ENCODE measurements at regions not wholly inside any gene's neighbourhood (a gene's known extent, or its start where the extent isn't known, plus 50 kb on each side); places are given as distances from the start of the nearest gene placed in this dataset.
"Not testable (repeated sequence)": the region's sequence is repeated elsewhere in the genome, so short reads cannot be mapped to it uniquely, and the experiment has no call there.

GRCh38 chr22:22058633-22059290 lies 76.2 kb upstream of the TOP3B start:
- peak; percentile 38 for DNase-seq (ENCODE audit: low read depth)
- no peak for TF ChIP-seq MYC (IDR thresholded peaks at IDR 0.05; ENCODE audit: low read depth, low read length)
- TF ChIP-seq CTCF (IDR thresholded peaks at IDR 0.05; ENCODE audit: low read depth, low read length) = no peak
- no peak for TF ChIP-seq MAX (IDR thresholded peaks at IDR 0.05; ENCODE audit: low read depth, low read length)
- TF ChIP-seq POLR2A (IDR thresholded peaks at IDR 0.05; ENCODE audit: extremely low read depth, insufficient read length) = no peak
- H3K4me3 ChIP-seq (ENCODE audit: low read depth, low read length) = no peak overlapping the region

- TF ChIP-seq CTCF (IDR thresholded peaks at IDR 0.05; ENCODE audit: low read depth, low read length) (no peak), MYC (IDR thresholded peaks at IDR 0.05; ENCODE audit: low read depth, low read length) (no peak), MAX (IDR thresholded peaks at IDR 0.05; ENCODE audit: low read depth, low read length) (no peak), POLR2A (IDR thresholded peaks at IDR 0.05; ENCODE audit: extremely low read depth, insufficient read length) (no peak)
- no peak overlapping the region for H3K4me3 ChIP-seq (ENCODE audit: low read depth, low read length)
- DNase-seq (ENCODE audit: low read depth) = no peak
These were observed 75.2 kb upstream of the TOP3B start for GRCh38 chr22:22057617-22058378.

- not testable (repeated sequence) for H3K4me3 ChIP-seq (ENCODE audit: low read depth, low read length); DNase-seq (ENCODE audit: low read depth)
These were observed 74.4 kb upstream of the TOP3B start for GRCh38 chr22:22056809-22057594.

GRCh38 chr22:22052548-22053139 lies 70.1 kb upstream of the TOP3B start:
- not testable (repeated sequence) for DNase-seq (ENCODE audit: low read depth); H3K4me3 ChIP-seq (ENCODE audit: low read depth, low read length)

GRCh38 chr22:22051032-22051431 lies 68.4 kb upstream of the TOP3B start:
- H3K4me3 ChIP-seq (ENCODE audit: low read depth, low read length); DNase-seq (ENCODE audit: low read depth): not testable (repeated sequence)

- no peak for TF ChIP-seq MAX (IDR thresholded peaks at IDR 0.05; ENCODE audit: low read depth, low read length)
- no peak for TF ChIP-seq MYC (IDR thresholded peaks at IDR 0.05; ENCODE audit: low read depth, low read length)
- TF ChIP-seq POLR2A (IDR thresholded peaks at IDR 0.05; ENCODE audit: extremely low read depth, insufficient read length) = no peak
- no peak for TF ChIP-seq CTCF (IDR thresholded peaks at IDR 0.05; ENCODE audit: low read depth, low read length)
These were observed 67.7 kb upstream of the TOP3B start for GRCh38 chr22:22050141-22050775.

GRCh38 chr22:22049684-22050083 lies 67.1 kb upstream of the TOP3B start:
- DNase-seq (ENCODE audit: low read depth) = no peak
- H3K4me3 ChIP-seq (ENCODE audit: low read depth, low read length) = no peak overlapping the region
- TF ChIP-seq MYC (IDR thresholded peaks at IDR 0.05; ENCODE audit: low read depth, low read length) = no peak
- no peak for TF ChIP-seq POLR2A (IDR thresholded peaks at IDR 0.05; ENCODE audit: extremely low read depth, insufficient read length)
- no peak for TF ChIP-seq CTCF (IDR thresholded peaks at IDR 0.05; ENCODE audit: low read depth, low read length)
- TF ChIP-seq MAX (IDR thresholded peaks at IDR 0.05; ENCODE audit: low read depth, low read length) = no peak

More at GRCh38 chr22:22050141-22050775, 67.7 kb upstream of the TOP3B start:
- no peak for DNase-seq (ENCODE audit: low read depth)
- H3K4me3 ChIP-seq (ENCODE audit: low read depth, low read length) = no peak overlapping the region
